Natural killer cell treated with Interleukin-12 subunit alpha and Interleukin-12 subunit beta and Interleukin-15 and Interleukin-18, amount 100 ng/mL, for 72 hours (primary cell): ENCODE measurements at regions not wholly inside any gene's neighbourhood (a gene's known extent, or its start where the extent isn't known, plus 50 kb on each side); places are given as distances from the start of the nearest gene placed in this dataset.

Experiments
- ATAC-seq, 2 donors: fragments of 150-1000 bp; cut with Tn5 transposase in 1 of 2; sonication (Bioruptor Pico), chemical (Tn5 transposase) in 1 of 2; 2 replicates each; pipeline ENCODE4 v1.10.0; 2021
- DNase-seq: peaks from one replicate; pipeline ENCODE4 v3.0.0; 2022; ENCODE audit warnings: low spot score
- H3K27ac Mint-ChIP-seq, 2 donors: 1 replicate in 1 of 2; 2 replicates in 1 of 2; pipeline ENCODE4 v1.8.0; 2022; ENCODE audit warnings: mixed read lengths in 2 of 2, mild to moderate bottlenecking in 1 of 2, moderate library complexity in 1 of 2
- H3K27me3 Mint-ChIP-seq, 2 donors: 1 replicate in 1 of 2; 2 replicates in 1 of 2; pipeline ENCODE4 v1.8.0; 2022; ENCODE audit warnings: mixed read lengths in 2 of 2
- H3K36me3 Mint-ChIP-seq: one replicate; pipeline ENCODE4 v1.8.0; 2022; ENCODE audit warnings: mixed read lengths
- H3K4me1 Mint-ChIP-seq, 2 donors: 1 replicate in 1 of 2; 2 replicates in 1 of 2; pipeline ENCODE4 v1.8.0; 2022; ENCODE audit warnings: low read depth in 2 of 2, mixed read lengths in 2 of 2, mild to moderate bottlenecking in 1 of 2
- H3K4me3 Mint-ChIP-seq: one replicate; pipeline ENCODE4 v1.8.0; 2022; ENCODE audit warnings: mixed read lengths
- H3K9me3 Mint-ChIP-seq: 2 replicates; pipeline ENCODE4 v1.8.0; 2022; ENCODE audit warnings: mixed read lengths

- peaks cover 0 to 7% of the 10 kb centered on the region in 2 donors for H3K27me3 Mint-ChIP-seq
- H3K4me1 Mint-ChIP-seq, result peaks cover 5 to 6% of the 10 kb centered on the region in 2 donors
- peaks cover 3% of the 10 kb centered on the region for H3K9me3 Mint-ChIP-seq
- H3K4me3 Mint-ChIP-seq, result no peak overlapping the region
- peak overlapping the region in 1 of 2 donors; percentile 12 for H3K27ac Mint-ChIP-seq
- no peaks in the 10 kb centered on the region for H3K36me3 Mint-ChIP-seq
- DNase-seq (no peak), ATAC-seq (no peak)
These were observed 56.9 kb upstream of the GPRIN3 start for GRCh38 chr4:89364541-89364940.

- Mint-ChIP-seq H3K9me3 (peaks cover 3% of the 10 kb centered on the region), H3K36me3 (no peaks in the 10 kb centered on the region), H3K4me3 (no peak overlapping the region), H3K27me3 (peaks cover 0 to 7% of the 10 kb centered on the region in 2 donors), H3K27ac (peak overlapping the region in 1 of 2 donors; percentile 12), H3K4me1 (peaks cover 5 to 6% of the 10 kb centered on the region in 2 donors)
- DNase-seq (no peak), ATAC-seq (no peak)
These were observed 56.2 kb upstream of the GPRIN3 start for GRCh38 chr4:89363786-89364185.

- DNase-seq (no peak), ATAC-seq (no peak)
- H3K36me3 Mint-ChIP-seq, result no peaks in the 10 kb centered on the region
- no peaks in the 10 kb centered on the region for H3K9me3 Mint-ChIP-seq
- H3K27ac Mint-ChIP-seq, result no peak overlapping the region
- no peak overlapping the region for H3K4me3 Mint-ChIP-seq
- H3K4me1 Mint-ChIP-seq, result no peaks in the 10 kb centered on the region
- peaks cover 5 to 15% of the 10 kb centered on the region in 2 donors for H3K27me3 Mint-ChIP-seq
These were observed 51.5 kb upstream of the GPRIN3 start for GRCh38 chr4:89358935-89359638.

- no peaks in the 10 kb centered on the region for H3K36me3 Mint-ChIP-seq
- no peak overlapping the region for H3K27ac Mint-ChIP-seq
- H3K4me3 Mint-ChIP-seq, result no peak overlapping the region
- DNase-seq (no peak), ATAC-seq (no peak)
- peaks cover 5 to 10% of the 10 kb centered on the region in 2 donors for H3K27me3 Mint-ChIP-seq
- no peaks in the 10 kb centered on the region for H3K9me3 Mint-ChIP-seq
- no peaks in the 10 kb centered on the region for H3K4me1 Mint-ChIP-seq
These were observed 50.2 kb upstream of the GPRIN3 start for GRCh38 chr4:89357787-89358186.
